Calu3 (cell line): ENCODE measurements at regions not wholly inside any gene's neighbourhood (a gene's known extent, or its start where the extent isn't known, plus 50 kb on each side); places are given as distances from the start of the nearest gene placed in this dataset.

Experiments used
- BruUV-seq: library from RNA; stranded (reverse); fragments of 400-500 nt; replicated peaks from 2 replicates; lab custom pipeline; 2021; lab: Mats Ljungman, UMichigan
- CTCF ChIA-PET: fragments of 300-600 bp; sonication (Branson Sonifier 250); formaldehyde crosslinking; loops from one replicate; lab custom pipeline; 2022; ENCODE audit warnings: antibody characterized with exemption; lab: Charles Lee
- DNase-seq: peaks from one replicate; pipeline ENCODE4 v3.0.0; 2022
- H3K27ac Mint-ChIP-seq: one replicate; pipeline ENCODE4 v1.8.0; 2022; ENCODE audit warnings: mixed read lengths; ENCODE audit not compliant: unreplicated experiment
- H3K27me3 Mint-ChIP-seq: one replicate; pipeline ENCODE4 v1.8.0; 2022; ENCODE audit warnings: mixed read lengths; ENCODE audit not compliant: unreplicated experiment
- H3K36me3 Mint-ChIP-seq: one replicate; pipeline ENCODE4 v1.8.0; 2022; ENCODE audit warnings: mild to moderate bottlenecking, moderate library complexity, mixed read lengths; ENCODE audit not compliant: insufficient read depth, unreplicated experiment
- H3K4me1 Mint-ChIP-seq: one replicate; pipeline ENCODE4 v1.8.0; 2022; ENCODE audit warnings: mild to moderate bottlenecking, low read depth, mixed read lengths; ENCODE audit not compliant: unreplicated experiment
- H3K4me3 Mint-ChIP-seq: one replicate; pipeline ENCODE4 v1.8.0; 2022; ENCODE audit warnings: mild to moderate bottlenecking, low read depth, moderate library complexity, mixed read lengths; ENCODE audit not compliant: unreplicated experiment
- H3K9me3 Mint-ChIP-seq: one replicate; pipeline ENCODE4 v1.8.0; 2022; ENCODE audit warnings: low read depth, mixed read lengths; ENCODE audit not compliant: unreplicated experiment
- CTCF ChIP-seq: fragments of 200-600 bp; IDR thresholded peaks from one replicate; pipeline ENCODE4 v1.8.0; 2022; ENCODE audit warnings: antibody characterized with exemption; ENCODE audit not compliant: unreplicated experiment
- intact Hi-C: fragments of 100-400 bp; cut with micrococcal nuclease; formaldehyde crosslinking; loops from one replicate; pipeline ENCODE4 v1.10.0; 2022; ENCODE audit not compliant: unreplicated experiment

- Mint-ChIP-seq H3K4me3 (no peak overlapping the region), H3K9me3 (no peaks in the 10 kb centered on the region), H3K27me3 (no peaks in the 10 kb centered on the region), H3K27ac (no peak overlapping the region), H3K4me1 (no peaks in the 10 kb centered on the region), H3K36me3 (no peaks in the 10 kb centered on the region)
- no TSS peak for BruUV-seq
- CTCF ChIA-PET, result no interaction called here
- TF ChIP-seq CTCF, result no peak
- intact Hi-C loops, result no loop called here
- no peak for DNase-seq
Observed at GRCh38 chr5:3517348-3517747, 78.3 kb upstream of the IRX1 start.

- CTCF ChIA-PET, result no interaction called here
- no peak for DNase-seq
- no peaks in the 10 kb centered on the region for H3K36me3 Mint-ChIP-seq
- no peak overlapping the region for H3K27ac Mint-ChIP-seq
- TF ChIP-seq CTCF, result no peak
- intact Hi-C loops, result no loop called here
- H3K27me3 Mint-ChIP-seq, result no peaks in the 10 kb centered on the region
- no peak overlapping the region for H3K4me3 Mint-ChIP-seq
- no peaks in the 10 kb centered on the region for H3K4me1 Mint-ChIP-seq
- no TSS peak for BruUV-seq
- H3K9me3 Mint-ChIP-seq, result peaks cover 5% of the 10 kb centered on the region
Observed at GRCh38 chr5:3512361-3513095, 83.1 kb upstream of the IRX1 start.

GRCh38 chr5:3511934-3512333 is 83.7 kb upstream of the IRX1 start:
- Mint-ChIP-seq H3K9me3 (peaks cover 5% of the 10 kb centered on the region), H3K27me3 (no peaks in the 10 kb centered on the region), H3K4me3 (no peak overlapping the region), H3K4me1 (no peaks in the 10 kb centered on the region), H3K36me3 (no peaks in the 10 kb centered on the region), H3K27ac (no peak overlapping the region)
- TF ChIP-seq CTCF, result no peak
- CTCF ChIA-PET, result no interaction called here
- DNase-seq, result no peak
- no TSS peak for BruUV-seq
- intact Hi-C loops, result no loop called here

- Mint-ChIP-seq H3K27ac (no peak overlapping the region), H3K4me3 (no peak overlapping the region), H3K9me3 (peaks cover 5% of the 10 kb centered on the region), H3K36me3 (no peaks in the 10 kb centered on the region), H3K27me3 (no peaks in the 10 kb centered on the region), H3K4me1 (no peaks in the 10 kb centered on the region)
- CTCF ChIA-PET, result no interaction called here
- intact Hi-C loops, result no loop called here
- no TSS peak for BruUV-seq
- DNase-seq, result no peak
- TF ChIP-seq CTCF, result no peak
Observed at GRCh38 chr5:3511519-3511918, 84.1 kb upstream of the IRX1 start.
